IMR-90 (cell line): ENCODE measurements at regions not wholly inside any gene's neighbourhood (a gene's known extent, or its start where the extent isn't known, plus 50 kb on each side); places are given as distances from the start of the nearest gene placed in this dataset.

Source experiments
- CEBPB ChIP-seq: IDR thresholded peaks from 2 replicates; pipeline ENCODE4 v1.6.1; 2012; ENCODE audit warnings: low read depth, low read length, improper control_type of control experiment
- MAFK ChIP-seq: IDR thresholded peaks from 2 replicates; pipeline ENCODE4 v1.6.1; 2012; ENCODE audit warnings: low read depth, low read length, improper control_type of control experiment
- MAZ ChIP-seq: IDR thresholded peaks from 2 replicates; pipeline ENCODE4 v1.6.1; 2012; ENCODE audit warnings: low read depth, mild to moderate bottlenecking, low read length, improper control_type of control experiment, moderate library complexity, borderline replicate concordance
- POLR2A ChIP-seq: IDR thresholded peaks from 2 replicates; pipeline ENCODE4 v1.6.1; 2012; ENCODE audit warnings: mild to moderate bottlenecking, low read depth, low read length
- RAD21 ChIP-seq: IDR thresholded peaks from 2 replicates; pipeline ENCODE4 v1.6.1; 2012; ENCODE audit warnings: low read length, improper control_type of control experiment
- RFX5 ChIP-seq: IDR thresholded peaks from 2 replicates; pipeline ENCODE4 v1.8.0; 2012; ENCODE audit warnings: low read depth, mild to moderate bottlenecking, low read length, moderate library complexity
- SMC3 ChIP-seq: fragments of 150-350 bp; IDR thresholded peaks from 2 replicates; pipeline ENCODE4 v1.6.1; 2016; ENCODE audit warnings: low read depth, mild to moderate bottlenecking, antibody characterized with exemption, low read length, moderate library complexity
- TF ChIP-seq, protein P1 (sequence below): conservative IDR thresholded peaks from 2 replicates; pipeline ENCODE4 v1.5.1; 2012; ENCODE audit warnings: mild to moderate bottlenecking, low read depth, low read length, improper control_type of control experiment

DNA sequence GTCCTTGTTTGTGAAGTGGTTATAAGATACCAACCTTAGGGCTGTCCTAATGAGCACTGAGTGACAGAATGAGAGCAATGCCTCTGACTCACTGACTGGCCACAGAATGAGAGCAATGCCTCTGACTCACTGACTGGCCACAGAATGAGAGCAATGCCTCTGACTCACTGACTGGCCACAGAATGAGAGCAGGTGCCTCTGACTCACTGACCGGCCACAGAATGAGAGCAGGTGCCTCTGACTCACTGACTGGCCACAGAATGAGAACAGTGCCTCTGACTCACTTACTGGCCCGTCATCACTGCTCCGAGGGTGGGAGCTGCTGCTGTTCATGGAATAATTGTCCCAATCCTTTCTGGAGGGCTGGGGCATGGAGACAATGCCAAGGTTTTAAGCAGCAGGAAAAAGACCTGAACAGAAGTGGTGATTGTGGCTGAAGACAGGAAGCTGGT lies 265.2 kb upstream of the PPP2R2D start:
- TF ChIP-seq, protein P1, sequence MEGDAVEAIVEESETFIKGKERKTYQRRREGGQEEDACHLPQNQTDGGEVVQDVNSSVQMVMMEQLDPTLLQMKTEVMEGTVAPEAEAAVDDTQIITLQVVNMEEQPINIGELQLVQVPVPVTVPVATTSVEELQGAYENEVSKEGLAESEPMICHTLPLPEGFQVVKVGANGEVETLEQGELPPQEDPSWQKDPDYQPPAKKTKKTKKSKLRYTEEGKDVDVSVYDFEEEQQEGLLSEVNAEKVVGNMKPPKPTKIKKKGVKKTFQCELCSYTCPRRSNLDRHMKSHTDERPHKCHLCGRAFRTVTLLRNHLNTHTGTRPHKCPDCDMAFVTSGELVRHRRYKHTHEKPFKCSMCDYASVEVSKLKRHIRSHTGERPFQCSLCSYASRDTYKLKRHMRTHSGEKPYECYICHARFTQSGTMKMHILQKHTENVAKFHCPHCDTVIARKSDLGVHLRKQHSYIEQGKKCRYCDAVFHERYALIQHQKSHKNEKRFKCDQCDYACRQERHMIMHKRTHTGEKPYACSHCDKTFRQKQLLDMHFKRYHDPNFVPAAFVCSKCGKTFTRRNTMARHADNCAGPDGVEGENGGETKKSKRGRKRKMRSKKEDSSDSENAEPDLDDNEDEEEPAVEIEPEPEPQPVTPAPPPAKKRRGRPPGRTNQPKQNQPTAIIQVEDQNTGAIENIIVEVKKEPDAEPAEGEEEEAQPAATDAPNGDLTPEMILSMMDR, result no peak
- no peak for TF ChIP-seq MAFK
- no peak for TF ChIP-seq MAZ
- TF ChIP-seq CEBPB, result no peak
- TF ChIP-seq POLR2A, result no peak
- no peak for TF ChIP-seq RAD21
- no peak for TF ChIP-seq SMC3
- no peak for TF ChIP-seq RFX5
